PFSK-1 (cell line): ENCODE measurements at regions not wholly inside any gene's neighbourhood (a gene's known extent, or its start where the extent isn't known, plus 50 kb on each side); places are given as distances from the start of the nearest gene placed in this dataset.

Source experiments
- FOXP2 ChIP-seq: optimal IDR thresholded peaks from 2 replicates; pipeline ENCODE3; 2011; ENCODE audit warnings: borderline replicate concordance, control low read depth, inconsistent platforms; ENCODE audit not compliant: insufficient read depth; ENCODE audit errors: extremely low read length, extremely low read depth
- POLR2AphosphoS5 ChIP-seq: IDR thresholded peaks from 2 replicates; pipeline ENCODE4 v1.6.1; 2012; ENCODE audit warnings: low read depth, mild to moderate bottlenecking, control low read depth, low read length, moderate library complexity
- REST ChIP-seq, 2 experiments: IDR thresholded peaks; 2 replicates each; pipeline versions ENCODE4 v1.6.1 to v1.8.0; 2011 to 2012; ENCODE audit warnings: low read depth in 2 of 2, low read length in 2 of 2, control low read depth in 1 of 2, inconsistent platforms in 1 of 2, mild to moderate bottlenecking in 1 of 2, moderate library complexity in 1 of 2; ENCODE audit not compliant: insufficient read depth in 1 of 2
- SIN3A ChIP-seq: IDR thresholded peaks from 2 replicates; pipeline ENCODE4 v1.6.1; 2012; ENCODE audit warnings: mild to moderate bottlenecking, low read length, moderate library complexity, borderline replicate concordance; ENCODE audit not compliant: insufficient read depth
- TAF1 ChIP-seq: IDR thresholded peaks from 2 replicates; pipeline ENCODE4 v1.6.1; 2012; ENCODE audit warnings: low read length, control low read depth, borderline replicate concordance; ENCODE audit not compliant: insufficient read depth

GRCh38 chr2:145484448-145485097 is 964.7 kb upstream of the ZEB2 start:
- TF ChIP-seq REST (IDR thresholded peaks at IDR 0.05; ENCODE audit: insufficient read depth in 1 of 2, low read depth in 2 of 2, low read length in 2 of 2) (no peak), POLR2AphosphoS5 (no peak), FOXP2 (no peak)

DNA sequence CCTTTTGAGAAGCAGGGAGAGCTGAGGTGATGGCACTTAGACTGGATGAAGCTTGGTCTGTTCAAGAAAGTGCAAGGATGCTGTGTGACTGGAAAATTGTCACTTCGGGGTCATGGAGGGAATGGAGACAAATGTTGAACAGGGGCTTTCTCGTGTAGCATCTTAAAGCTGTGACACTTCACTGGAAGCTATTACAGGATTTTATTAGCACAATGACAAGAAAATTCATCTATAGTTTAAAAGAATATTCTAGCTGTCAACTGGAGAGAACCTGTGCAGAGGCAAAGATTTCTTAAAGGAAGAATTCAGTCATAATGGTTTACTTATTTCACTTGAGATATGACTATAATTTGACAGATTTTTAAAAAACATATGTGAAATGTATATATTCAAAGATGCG is 963.9 kb upstream of the ZEB2 start:
- no peak for TF ChIP-seq SIN3A
- no peak for TF ChIP-seq REST (IDR thresholded peaks at IDR 0.05; ENCODE audit: insufficient read depth in 1 of 2, low read depth in 2 of 2, low read length in 2 of 2)
- TF ChIP-seq FOXP2 = no peak
- TF ChIP-seq TAF1 = no peak
- no peak for TF ChIP-seq POLR2AphosphoS5

DNA sequence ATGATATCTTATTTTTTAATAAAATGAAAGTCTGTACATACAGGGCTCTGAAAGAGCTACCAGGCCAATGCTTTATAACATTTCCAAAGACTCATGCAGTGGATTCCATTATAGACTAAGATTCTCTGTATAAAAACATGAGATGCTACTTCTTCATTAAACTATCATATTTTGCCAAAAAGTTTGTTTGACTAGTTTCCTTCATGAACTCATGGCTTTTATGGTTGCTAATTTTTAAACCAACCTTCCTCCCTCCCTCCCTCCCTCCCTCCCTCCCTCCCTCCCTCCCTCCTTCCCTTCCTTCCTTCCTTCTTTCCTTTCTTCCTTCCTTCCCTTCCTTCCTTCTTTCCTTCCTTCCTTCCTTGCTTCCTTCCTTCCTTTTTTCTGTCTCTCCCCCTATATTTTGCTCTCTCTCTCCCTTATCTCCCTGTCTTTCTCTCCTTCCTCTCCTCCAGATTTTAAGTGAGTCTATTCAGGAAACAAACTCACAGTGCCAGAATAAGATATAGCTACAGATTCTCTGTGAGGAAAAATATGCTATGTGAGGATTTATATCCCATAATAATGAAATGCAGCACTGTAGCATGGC is 961.5 kb upstream of the ZEB2 start:
- TF ChIP-seq TAF1 = no peak
- TF ChIP-seq FOXP2 = no peak
- TF ChIP-seq REST (IDR thresholded peaks at IDR 0.05; ENCODE audit: insufficient read depth in 1 of 2, low read depth in 2 of 2, low read length in 2 of 2) = no peak
- TF ChIP-seq POLR2AphosphoS5 = no peak
- TF ChIP-seq SIN3A = no peak

- TF ChIP-seq POLR2AphosphoS5 = no peak
Measured at GRCh38 chr2:145464866-145465265, 944.9 kb upstream of the ZEB2 start.

- TF ChIP-seq FOXP2 (no peak), TAF1 (no peak), REST (IDR thresholded peaks at IDR 0.05; ENCODE audit: insufficient read depth in 1 of 2, low read depth in 2 of 2, low read length in 2 of 2) (no peak), POLR2AphosphoS5 (no peak), SIN3A (no peak)
Measured at GRCh38 chr2:145460112-145460511, 940.2 kb upstream of the ZEB2 start.
